Embryonic facial prominence (tissue), 1 donor: ENCODE measurements at regions not wholly inside any gene's neighbourhood (a gene's known extent, or its start where the extent isn't known, plus 50 kb on each side); places are given as distances from the start of the nearest gene placed in this dataset.

Experiments used
- DNase-seq: peaks from one replicate; pipeline ENCODE4 v3.0.0-alpha.2; 2016; ENCODE audit errors: extremely low spot score

DNA sequence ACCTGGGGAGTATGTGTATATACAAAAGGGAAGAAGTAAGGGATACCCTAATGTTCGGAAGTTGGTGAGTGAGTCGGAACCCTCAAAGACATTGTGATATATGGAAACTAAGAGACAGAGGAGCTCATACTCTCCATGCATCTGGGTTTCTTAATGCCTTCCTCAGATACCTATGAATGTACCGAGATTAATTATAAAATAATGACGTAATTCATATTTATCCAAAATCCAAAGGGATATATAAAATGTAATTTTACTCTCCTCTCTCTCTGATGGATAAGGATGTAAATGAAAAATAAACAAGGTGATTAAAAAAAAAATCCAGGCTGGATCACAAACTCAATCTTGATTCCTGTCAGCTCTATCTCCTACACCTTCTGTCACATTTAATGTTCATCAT lies 275.9 kb upstream of the FAM241A start:
- DNase-seq = no peak

- DNase-seq = no peak
Measured at GRCh38 chr4:111871802-111872201, 273.5 kb upstream of the FAM241A start.

DNA sequence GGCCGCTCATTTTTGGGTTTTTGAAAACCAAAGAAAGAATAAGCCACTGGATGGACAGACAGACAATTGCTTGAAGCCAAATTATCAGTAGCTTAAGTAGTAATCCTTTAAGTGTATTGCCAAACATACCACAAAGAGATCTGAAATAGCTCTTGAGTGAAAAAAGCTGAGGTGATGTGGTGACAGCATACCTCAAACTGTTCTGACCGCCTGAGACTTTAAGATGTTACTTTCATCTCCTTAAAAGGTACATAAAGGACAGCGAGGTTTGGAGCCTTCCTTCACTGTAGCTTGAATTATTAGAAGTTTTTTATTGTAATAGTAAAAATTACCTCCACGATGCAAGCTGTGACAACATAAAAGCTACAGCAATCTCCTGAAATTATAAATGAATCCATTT lies 271.5 kb upstream of the FAM241A start:
- DNase-seq = no peak

- no peak for DNase-seq
Measured at GRCh38 chr4:111879539-111879938, 265.7 kb upstream of the FAM241A start.

DNA sequence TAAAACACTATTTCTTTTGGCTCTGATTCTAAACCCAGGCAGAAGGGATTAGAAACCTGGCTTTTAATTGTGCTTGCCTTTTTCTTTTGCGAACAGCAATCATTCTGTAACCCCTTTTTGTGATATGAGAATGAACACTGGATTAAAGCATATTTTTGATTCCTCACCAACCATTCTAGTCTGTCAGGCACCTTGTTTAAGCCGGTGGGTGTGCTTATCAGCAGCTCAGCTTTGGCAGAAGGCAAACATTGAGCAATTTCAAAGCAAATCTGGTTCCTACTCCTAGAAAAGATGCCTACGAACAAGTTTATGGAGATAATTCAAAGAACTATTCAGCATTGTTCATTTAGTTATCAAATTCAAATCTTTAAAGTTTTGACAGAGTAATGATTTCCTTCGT lies 265.1 kb upstream of the FAM241A start:
- no peak for DNase-seq

GRCh38 chr4:111883557-111883999 lies 261.7 kb upstream of the FAM241A start:
- DNase-seq = no peak

DNA sequence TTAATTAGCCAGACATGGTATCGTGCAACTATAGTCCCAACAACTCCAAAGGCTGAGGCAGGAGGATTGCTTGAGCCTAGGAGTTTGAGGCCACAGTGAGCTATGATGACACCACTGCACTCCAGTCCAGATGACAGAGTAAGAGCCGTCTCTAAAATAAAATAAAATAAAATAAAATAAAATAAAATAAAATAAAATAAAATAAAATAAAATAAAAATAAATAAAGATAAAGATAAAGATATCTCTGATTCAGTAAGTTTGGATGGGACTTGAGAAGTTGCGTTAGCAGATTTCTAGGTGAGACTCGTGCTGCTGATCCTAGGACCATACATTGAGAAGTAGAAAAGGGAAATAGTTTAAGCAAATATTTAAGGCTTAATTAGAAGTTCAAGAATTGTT lies 254.8 kb upstream of the FAM241A start:
- DNase-seq = no peak

GRCh38 chr4:111905511-111905910 lies 239.7 kb upstream of the FAM241A start:
- DNase-seq = no peak

GRCh38 chr4:111919639-111920038 lies 225.6 kb upstream of the FAM241A start:
- DNase-seq = no peak

DNA sequence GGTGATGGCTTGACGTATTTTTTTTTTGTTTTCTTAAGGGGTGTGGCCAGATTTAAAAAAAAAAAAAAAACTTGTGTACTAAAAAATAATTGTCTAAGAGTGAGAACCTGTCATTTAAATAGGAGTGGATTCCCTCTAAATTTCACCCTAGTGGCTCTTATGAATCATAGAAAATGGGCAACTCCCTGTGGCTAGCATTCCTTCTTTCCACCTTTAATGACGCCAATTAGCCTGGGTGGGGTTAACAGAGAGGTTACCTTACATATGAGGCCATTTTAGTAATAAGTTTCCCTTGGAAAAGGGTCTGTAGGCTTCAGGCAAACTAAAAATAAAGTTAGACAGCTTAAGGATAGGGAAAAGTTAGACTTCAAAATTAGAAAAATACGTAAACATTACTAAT lies 223.5 kb upstream of the FAM241A start:
- DNase-seq = no peak

DNA sequence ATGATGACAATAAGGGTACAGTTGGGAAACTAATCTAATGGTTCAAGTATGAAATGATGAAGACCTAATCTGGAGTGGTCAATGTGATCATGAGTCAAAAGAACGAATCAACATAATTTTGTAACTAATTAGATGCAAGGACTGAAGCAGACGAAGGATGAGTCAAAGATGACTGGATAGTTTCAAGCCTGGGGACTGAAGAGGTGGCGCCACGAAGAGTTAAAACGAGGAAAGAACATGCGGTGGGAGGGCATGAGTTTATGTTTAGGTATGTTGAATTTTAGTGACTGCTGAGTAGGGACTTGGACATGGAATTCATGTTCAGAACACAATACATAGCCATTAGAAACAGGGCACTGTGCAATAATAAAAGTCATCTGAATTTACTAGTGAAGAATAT lies 221.5 kb upstream of the FAM241A start:
- no peak for DNase-seq

DNA sequence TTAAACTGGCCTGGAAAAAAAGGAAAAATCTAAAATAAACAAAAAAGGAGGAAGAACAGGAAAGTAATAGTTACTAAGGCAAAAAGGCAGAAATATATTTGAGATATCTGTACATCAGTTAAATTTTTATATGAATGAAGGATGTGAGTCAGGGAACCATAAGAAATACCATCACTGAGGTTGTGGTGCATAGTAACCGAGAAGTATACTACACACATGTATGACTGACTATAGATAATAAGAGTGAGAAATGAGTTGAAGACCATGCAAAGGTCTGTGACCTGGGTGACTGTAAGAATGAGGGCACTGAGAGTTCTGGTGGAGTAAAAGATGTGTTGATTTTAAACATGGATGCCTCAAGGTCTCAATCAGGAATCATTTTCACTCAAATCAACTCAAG lies 220.6 kb upstream of the FAM241A start:
- no peak for DNase-seq

- no peak for DNase-seq
Measured at GRCh38 chr4:111930659-111931058, 214.6 kb upstream of the FAM241A start.

- no peak for DNase-seq
Measured at GRCh38 chr4:111933703-111934102, 211.6 kb upstream of the FAM241A start.

DNA sequence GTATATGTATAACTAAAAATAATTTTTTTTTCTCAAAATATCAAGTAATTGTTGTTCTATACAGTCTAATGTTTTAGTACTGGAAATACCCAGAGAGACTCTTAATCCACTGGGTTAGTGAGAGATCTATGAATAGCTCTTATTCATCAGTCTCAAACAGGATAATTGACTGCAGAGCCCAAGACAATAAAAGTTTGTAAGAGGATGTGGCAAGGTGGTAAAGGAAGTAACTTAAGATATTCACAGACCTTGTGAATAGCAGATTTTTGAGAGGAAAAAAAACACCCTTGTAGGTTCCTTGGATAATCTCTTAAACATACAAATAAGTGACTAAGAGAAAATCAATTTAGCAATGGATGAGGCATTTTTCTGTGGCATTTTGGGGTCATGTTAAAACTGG lies 210.9 kb upstream of the FAM241A start:
- DNase-seq = no peak

DNA sequence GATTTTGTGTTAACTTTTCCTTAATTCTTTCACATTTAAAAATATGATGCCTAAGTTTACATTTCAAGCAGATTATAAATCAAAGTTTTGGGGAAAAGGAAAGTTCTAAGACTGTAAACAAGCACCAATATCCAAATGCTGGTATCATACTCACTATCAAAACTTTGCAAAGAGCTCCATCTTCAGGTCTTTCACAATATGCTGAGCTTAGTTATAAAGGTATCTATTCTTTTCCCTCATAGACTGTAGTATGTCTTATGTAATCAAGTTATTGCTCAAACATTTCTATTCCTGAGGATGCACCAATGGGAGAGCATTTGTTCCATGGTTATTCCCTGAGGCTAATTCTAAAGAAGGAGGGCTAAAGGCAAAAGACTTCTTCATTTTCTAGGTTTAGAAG lies 207.9 kb upstream of the FAM241A start:
- peak; percentile 42 for DNase-seq

DNA sequence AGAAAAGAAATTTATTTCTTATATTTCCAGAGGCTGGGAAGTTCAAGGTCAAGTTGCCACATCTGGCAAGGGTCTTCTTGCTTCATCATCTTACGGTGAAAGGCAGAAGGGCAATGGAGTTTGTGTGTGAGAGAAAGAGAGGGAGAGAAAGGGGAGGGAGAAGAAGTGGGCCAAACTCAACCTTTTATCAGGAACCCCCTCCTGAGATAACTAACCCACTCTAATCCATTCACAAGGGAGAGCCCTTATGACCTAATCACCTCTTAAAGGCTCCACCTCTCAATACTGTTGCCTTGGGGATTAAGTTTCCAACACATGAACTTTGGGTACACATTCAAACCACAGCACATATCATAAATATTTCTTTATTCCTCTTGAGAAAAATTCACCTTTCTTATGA lies 203.3 kb upstream of the FAM241A start:
- no peak for DNase-seq

GRCh38 chr4:111943796-111944203 lies 201.5 kb upstream of the FAM241A start:
- DNase-seq = no peak

DNA sequence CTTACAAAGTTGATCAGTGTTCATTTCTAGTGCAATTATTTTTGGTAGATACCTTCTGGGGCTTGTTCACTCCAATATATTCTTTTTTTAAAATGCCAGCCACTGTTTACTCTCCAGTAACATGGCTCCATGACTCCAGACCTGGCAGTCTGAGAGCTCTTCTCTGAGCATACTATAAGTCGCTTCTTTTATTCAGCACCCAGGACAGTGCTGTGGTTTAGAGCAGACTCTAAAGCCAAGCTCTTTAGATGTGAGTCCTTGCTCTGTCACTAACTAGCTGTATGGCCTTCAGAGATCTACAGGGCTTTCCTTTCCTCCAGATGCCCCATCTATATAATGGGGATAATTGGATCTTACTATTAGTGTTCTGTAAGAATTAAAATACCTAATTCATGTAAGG lies 200.2 kb upstream of the FAM241A start:
- no peak for DNase-seq

GRCh38 chr4:111946800-111947199 lies 198.5 kb upstream of the FAM241A start:
- no peak for DNase-seq

- DNase-seq = no peak
Measured at GRCh38 chr4:111952688-111953087, 192.6 kb upstream of the FAM241A start.

DNA sequence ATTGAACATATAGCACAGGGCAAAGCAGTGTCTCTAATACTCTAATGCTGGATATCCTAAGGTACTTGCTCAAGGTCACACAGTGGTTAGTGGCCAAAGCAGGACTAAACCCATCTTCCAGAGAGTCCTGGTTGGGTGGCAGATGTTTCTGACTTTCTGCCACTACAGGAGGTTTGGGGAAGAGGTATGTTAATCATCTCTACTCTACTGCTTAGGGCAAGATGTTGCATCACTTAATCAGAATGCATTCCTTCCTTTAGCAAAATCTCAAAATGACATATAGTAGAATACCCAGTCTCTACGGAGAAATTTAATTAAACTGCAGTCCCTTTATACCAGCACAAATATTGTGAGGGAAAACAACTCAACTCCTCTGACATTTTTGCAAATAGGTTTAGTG lies 190.7 kb upstream of the FAM241A start:
- DNase-seq = no peak

DNA sequence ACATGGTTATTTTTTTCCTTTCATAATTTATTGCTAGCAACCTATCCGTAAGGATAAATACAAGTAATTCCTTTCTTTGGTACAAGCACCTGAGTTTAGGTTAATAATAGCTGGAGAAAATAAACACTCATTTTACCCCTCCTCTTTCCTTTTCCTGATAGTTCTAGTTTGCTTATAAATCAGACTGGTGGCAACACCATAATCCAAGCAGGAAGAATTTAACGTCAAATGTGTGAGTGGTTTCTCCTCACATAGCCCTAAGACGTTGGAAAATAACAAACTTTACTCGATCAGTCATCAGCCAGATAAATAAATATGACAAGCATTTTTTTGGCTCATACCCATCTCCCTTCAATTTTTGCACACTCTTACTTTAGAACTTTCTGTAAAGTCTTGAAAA lies 190.3 kb upstream of the FAM241A start:
- no peak for DNase-seq

GRCh38 chr4:111957116-111957515 lies 188.1 kb upstream of the FAM241A start:
- no peak for DNase-seq

DNA sequence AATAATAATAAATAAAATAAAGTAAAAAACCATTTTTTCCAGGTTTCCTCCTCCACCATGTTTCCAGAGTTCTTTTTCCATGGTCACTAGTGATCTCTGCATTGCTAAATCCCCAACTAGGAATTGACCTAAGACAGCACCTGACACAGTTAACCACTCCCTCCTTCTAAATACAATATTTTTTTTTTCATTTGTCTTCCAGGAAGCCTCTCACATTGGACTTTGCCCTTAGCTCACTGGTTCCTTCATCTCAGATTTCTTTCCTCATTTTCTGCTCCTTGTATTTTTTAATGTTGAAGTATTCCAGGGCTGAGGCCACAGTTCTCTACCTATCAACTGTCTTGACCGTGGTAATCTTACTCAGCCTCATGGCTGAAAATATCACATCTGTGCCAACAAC lies 187.3 kb upstream of the FAM241A start:
- DNase-seq = no peak
